ENCODE measurements at regions not wholly inside any gene's neighbourhood (a gene's known extent, or its start where the extent isn't known, plus 50 kb on each side); places are given as distances from the start of the nearest gene placed in this dataset.
A peak's percentile ranks its signal among the peaks of the same experiment; 100 is the strongest.
"Not testable (repeated sequence)": the region's sequence is repeated elsewhere in the genome, so short reads cannot be mapped to it uniquely, and the experiment has no call there.

DNA sequence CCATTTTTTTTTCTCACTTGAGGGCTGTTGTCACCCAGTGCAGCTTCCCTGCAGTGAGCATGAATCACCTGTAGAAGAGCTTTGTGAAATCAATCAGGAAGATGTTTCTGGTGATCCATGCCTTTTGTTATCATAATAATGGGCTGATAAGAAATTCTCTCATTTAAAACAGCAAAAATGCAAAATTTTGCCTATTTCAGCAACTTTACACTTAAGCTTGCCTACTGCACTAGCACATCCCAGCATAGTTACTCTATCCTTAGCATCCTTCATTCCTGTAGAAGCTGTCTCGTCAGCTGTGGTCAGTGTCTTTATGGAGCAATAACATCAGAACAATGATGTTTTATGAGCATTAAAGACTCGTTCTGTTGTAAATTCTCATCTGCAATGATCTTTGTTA lies 178.6 kb upstream of the ZNF804A start:
- DNase-seq (ENCODE audit: low read depth, low spot score), result no peak

DNA sequence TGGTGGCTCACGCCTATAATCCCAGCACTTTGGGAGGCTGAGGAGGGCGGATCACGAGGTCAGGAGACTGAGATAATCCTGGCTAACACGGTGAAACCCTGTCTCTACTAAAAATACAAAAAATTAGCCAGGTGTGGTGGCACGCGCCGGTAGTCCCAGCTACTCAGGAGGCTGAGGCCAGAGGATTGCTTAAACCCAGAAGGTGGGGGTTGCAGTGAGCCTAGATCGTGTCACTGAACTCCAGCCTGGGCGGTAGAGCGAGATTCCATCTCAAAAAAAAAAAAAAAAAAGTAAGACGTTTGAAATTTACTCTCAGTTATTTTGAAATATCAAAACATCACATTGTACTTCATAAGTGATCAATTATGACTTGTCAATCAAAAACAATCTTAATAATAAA lies 176.9 kb upstream of the ZNF804A start:
- DNase-seq (ENCODE audit: low read depth, low spot score), result not testable (repeated sequence)

GRCh38 chr2:184425083-184425482 lies 173.2 kb upstream of the ZNF804A start:
- no peak for DNase-seq (ENCODE audit: low read depth, low spot score)

GRCh38 chr2:184444217-184444616 lies 154.1 kb upstream of the ZNF804A start:
- no peak for DNase-seq (ENCODE audit: low read depth, low spot score)

GRCh38 chr2:184444623-184445223 lies 153.6 kb upstream of the ZNF804A start:
- no peak for DNase-seq (ENCODE audit: low read depth, low spot score)

GRCh38 chr2:184449760-184450159 lies 148.6 kb upstream of the ZNF804A start:
- no peak for DNase-seq (ENCODE audit: low read depth, low spot score)

DNA sequence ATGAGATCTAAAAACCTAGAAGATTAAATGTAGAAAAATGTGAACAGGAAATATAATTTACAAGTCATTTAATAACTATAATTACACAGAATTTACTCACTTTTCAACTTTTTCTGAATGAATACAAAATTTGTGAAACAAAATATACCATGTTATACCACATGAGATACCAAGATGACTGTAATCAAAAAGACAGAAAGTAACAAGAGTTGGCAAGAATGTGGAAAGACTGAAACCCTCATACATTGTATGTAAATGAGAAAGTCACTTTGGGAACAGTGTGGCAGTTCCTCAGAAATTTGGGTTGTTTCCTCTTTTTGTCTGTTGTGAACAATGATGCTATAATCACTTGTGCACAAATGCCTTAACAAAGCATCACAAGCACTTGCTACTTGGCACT lies 145.4 kb upstream of the ZNF804A start:
- no peak for DNase-seq (ENCODE audit: low read depth, low spot score)

GRCh38 chr2:184455624-184456023 lies 142.7 kb upstream of the ZNF804A start:
- DNase-seq (ENCODE audit: low read depth, low spot score), result no peak

DNA sequence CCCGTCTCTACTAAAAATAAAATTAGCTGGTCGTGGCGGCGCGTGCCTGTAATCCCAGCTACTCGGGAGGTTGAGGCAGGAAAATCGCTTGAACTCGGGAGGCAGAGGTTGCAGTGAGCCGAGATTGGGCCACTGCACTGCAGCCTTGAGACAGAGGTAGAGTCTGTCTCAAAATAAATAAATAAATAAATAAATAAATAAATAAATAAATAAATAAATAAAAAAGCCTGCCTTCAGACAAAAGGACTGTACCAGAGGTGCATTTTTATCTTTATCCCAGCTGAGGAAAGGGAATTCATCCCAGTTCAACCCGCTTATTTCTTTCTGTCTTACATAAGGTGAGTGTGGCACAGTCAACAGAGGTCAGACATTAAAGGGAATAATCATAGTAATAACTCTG lies 141.6 kb upstream of the ZNF804A start:
- not testable (repeated sequence) for DNase-seq (ENCODE audit: low read depth, low spot score)

GRCh38 chr2:184463102-184463865 lies 135.0 kb upstream of the ZNF804A start:
- DNase-seq (ENCODE audit: low read depth, low spot score), result no peak

- DNase-seq (ENCODE audit: low read depth, low spot score), result no peak
These were observed 134.5 kb upstream of the ZNF804A start for GRCh38 chr2:184463866-184464248.

GRCh38 chr2:184468826-184469225 lies 129.5 kb upstream of the ZNF804A start:
- DNase-seq (ENCODE audit: low read depth, low spot score), result no peak

- peak; percentile 61 for DNase-seq (ENCODE audit: low read depth, low spot score)
These were observed 125.8 kb upstream of the ZNF804A start for GRCh38 chr2:184472481-184472880.

- DNase-seq (ENCODE audit: low read depth, low spot score), result no peak
These were observed 116.5 kb upstream of the ZNF804A start for GRCh38 chr2:184481865-184482264.

DNA sequence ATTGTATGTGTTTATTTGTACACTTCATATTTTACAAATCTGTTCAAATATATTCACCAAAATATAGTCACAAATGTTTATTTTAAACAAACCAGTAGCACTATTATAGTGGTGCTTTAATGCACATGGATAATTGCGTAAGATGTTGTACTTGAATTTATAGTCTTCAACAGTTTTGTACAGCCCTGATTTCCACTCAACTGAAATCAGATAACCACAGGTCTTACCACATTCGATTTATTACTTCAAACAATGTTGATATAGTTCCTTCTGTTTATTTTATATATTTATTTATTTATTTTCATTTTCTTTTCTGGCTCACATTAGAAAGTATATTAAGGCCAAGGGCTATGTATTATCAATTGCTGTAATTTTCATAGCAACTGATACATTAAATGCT lies 99.4 kb upstream of the ZNF804A start:
- no peak for DNase-seq (ENCODE audit: low read depth, low spot score)

DNA sequence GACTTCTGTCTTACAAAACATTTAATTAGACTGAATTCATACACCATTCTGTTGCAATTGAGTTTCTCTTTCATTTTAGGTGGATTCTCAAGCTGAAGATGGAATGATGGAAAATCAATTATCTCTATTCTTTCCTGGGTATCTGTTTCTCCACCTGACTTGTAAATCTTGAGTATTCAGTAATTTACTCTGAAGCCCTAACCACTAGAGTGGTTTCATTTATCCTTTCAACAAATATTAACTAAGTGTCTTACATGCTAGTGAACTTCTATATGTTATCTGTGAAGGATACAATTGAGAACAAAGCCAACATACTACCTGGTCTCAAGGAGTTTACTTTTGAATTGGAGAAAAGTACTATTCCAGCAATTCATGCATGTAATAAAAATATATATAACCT lies 94.1 kb upstream of the ZNF804A start:
- no peak for DNase-seq (ENCODE audit: low read depth, low spot score)

DNA sequence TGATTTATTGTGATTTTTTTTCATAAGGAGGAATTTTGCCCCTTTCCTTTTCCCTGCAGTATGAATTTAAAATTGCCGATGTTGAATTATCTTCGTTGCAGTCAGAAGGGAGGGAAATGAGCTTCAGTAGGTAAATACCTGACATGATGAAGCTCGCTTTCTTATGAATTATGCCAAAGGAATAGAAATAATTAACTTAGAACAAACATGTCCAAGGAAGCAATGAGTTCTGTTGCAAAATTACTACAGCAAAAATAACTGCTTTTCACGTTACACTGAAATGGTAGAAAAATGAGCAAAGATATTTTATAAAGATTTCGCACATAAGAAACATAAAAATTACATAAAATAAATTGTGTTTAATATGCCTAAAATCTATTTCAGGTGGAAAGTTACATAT lies 91.1 kb upstream of the ZNF804A start:
- no peak for DNase-seq (ENCODE audit: low read depth, low spot score)

DNA sequence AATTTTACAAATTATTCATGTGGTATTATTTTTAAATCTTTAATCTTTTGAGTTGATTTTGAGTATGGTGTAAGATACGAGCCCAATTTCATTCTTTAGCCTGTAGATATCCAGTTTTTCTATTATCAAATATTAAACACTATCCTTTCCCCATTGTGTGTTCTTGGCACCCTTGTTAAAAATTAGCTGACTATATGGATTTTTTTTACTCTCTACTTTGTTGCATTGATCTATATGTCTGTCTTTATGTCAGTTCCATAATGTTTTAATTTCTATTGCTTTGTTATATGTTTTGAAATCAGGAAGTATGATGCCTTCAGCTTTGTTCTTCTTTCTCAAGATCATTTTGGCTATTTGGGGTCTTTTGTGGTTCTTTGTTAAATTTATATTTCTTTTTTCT lies 80.9 kb upstream of the ZNF804A start:
- no peak for DNase-seq (ENCODE audit: low read depth, low spot score)

GRCh38 chr2:184520441-184520840 lies 77.9 kb upstream of the ZNF804A start:
- no peak for DNase-seq (ENCODE audit: low read depth, low spot score)

- no peak for DNase-seq (ENCODE audit: low read depth, low spot score)
These were observed 74.6 kb upstream of the ZNF804A start for GRCh38 chr2:184523732-184524131.

DNA sequence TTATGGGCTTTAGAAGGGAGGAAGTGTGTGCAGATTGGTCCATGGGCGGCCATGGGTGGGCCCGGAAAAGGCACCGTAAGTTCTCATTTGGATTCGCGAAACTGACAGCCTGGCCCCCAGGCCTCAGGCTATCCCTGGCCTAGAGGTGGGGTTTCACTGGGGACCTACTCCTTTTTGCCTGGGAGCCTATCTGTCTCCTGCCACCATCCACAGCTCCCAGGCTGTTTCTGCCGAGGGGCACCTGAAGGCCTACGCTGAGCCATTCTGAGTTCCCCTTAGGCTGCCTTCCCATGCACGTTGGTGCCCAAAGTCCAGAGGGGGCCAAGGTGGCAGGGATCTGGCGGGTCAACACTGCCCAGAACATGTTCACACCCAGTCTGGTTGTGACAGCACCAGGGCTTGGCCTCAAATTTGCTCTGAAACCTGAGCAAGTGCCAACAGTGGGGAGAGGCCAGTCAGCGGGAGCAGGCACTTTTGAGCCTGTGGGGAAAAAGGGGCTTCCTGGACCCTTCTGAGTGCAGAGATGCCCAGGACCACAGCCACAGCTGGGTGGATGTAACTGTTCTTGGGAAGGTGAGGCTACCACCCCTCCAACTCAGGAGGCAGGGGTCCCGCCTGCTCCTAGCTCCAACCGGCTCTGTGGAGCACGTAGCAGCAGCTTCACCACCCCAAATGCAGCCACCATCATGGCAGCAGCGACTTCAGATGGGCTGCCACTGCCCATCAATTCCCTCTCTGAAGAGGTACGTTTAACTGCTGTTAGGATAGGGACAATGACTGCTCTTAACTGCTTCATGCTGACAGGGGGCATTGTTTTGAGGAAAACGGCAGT lies 73.6 kb upstream of the ZNF804A start:
- no peak for DNase-seq (ENCODE audit: low read depth, low spot score)

DNA sequence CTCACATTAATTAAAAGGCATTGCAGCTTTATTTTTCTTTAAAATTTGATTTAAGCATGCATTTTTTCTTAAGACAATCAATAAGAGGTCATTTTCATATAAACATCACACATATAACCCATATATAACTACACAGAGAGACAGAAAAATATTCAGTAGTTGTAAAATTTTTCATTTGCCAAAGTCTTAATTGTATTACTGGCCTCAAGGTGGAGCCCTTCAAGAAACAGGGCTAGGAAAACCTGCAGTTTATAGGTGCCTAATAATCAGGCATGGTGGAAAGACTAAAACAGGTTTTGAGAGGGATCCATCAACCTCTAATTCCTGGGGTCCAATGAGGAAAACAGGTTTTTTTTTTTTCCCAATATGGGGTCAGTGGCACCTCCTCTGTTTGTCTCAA lies 71.3 kb upstream of the ZNF804A start:
- no peak for DNase-seq (ENCODE audit: low read depth, low spot score)

DNA sequence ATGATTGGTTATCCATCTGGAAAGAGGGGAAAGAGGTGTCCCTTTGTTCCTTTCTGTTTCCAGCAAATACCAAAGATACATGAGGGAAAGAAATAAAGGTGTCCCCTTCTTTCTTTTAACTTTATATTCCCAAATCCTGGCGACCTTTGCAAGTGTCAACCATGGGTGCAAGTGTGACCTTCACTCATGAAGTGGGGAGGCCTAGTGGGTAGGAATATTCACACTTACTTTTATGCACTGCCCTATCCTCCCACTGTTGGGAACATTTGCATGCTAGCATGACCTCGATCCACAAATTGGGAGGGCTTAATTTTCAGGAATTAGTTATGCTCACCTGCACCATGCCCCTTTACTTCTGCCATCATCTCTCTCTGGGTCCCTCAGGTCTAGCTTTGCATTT lies 70.2 kb upstream of the ZNF804A start:
- no peak for DNase-seq (ENCODE audit: low read depth, low spot score)

Data from ELF-1 (cell line).